Activated T-helper 1 cell treated with anti-CD3 and anti-CD28 coated beads, Interleukin-12 subunit alpha, Interleukin-12 subunit beta, Interleukin-2, Interleukin-4 antibody, amounts not matched to agents 30 ng/mL and 10 ng/mL and 1 ng/mL, durations not matched to agents 14 hours and 24 hours and 36 hours (primary cell): ENCODE measurements at regions not wholly inside any gene's neighbourhood (a gene's known extent, or its start where the extent isn't known, plus 50 kb on each side); places are given as distances from the start of the nearest gene placed in this dataset.

Experiments
- DNase-seq: peaks from one replicate; pipeline ENCODE4 v3.0.0; 2021; ENCODE audit warnings: low spot score
- H3K27ac Mint-ChIP-seq: one replicate; pipeline ENCODE4 v1.8.0; 2021; ENCODE audit warnings: mild to moderate bottlenecking, mixed read lengths
- H3K27me3 Mint-ChIP-seq: one replicate; pipeline ENCODE4 v1.8.0; 2022; ENCODE audit warnings: mild to moderate bottlenecking, moderate library complexity, mixed read lengths; ENCODE audit not compliant: insufficient read depth
- H3K36me3 Mint-ChIP-seq: one replicate; pipeline ENCODE4 v1.8.0; 2021; ENCODE audit warnings: low read depth, mixed read lengths
- H3K4me1 Mint-ChIP-seq: one replicate; pipeline ENCODE4 v1.8.0; 2021; ENCODE audit warnings: low read depth, mixed read lengths
- H3K4me3 Mint-ChIP-seq: one replicate; pipeline ENCODE4 v1.8.0; 2021; ENCODE audit warnings: mild to moderate bottlenecking, moderate library complexity, mixed read lengths
- H3K9me3 Mint-ChIP-seq: one replicate; pipeline ENCODE4 v1.8.0; 2021; ENCODE audit warnings: mixed read lengths
- intact Hi-C: fragments of 100-400 bp; cut with micrococcal nuclease; formaldehyde crosslinking; loops from one replicate; pipeline ENCODE4 v1.15.1; 2024

- no peaks in the 10 kb centered on the region for H3K4me1 Mint-ChIP-seq
- H3K9me3 Mint-ChIP-seq, result peaks cover 11% of the 10 kb centered on the region
- no peaks in the 10 kb centered on the region for H3K27me3 Mint-ChIP-seq
- H3K27ac Mint-ChIP-seq, result no peak overlapping the region
- H3K36me3 Mint-ChIP-seq, result no peaks in the 10 kb centered on the region
- H3K4me3 Mint-ChIP-seq, result no peak overlapping the region
- DNase-seq, result no peak
- intact Hi-C loops, result no loop called here
These were observed 270.0 kb upstream of the PABPC4L start for GRCh38 chr4:134471569-134471968.

GRCh38 chr4:134470544-134470943, 269.0 kb upstream of the PABPC4L start:
- Mint-ChIP-seq H3K4me1 (no peaks in the 10 kb centered on the region), H3K4me3 (no peak overlapping the region), H3K36me3 (no peaks in the 10 kb centered on the region), H3K9me3 (peaks cover 7% of the 10 kb centered on the region), H3K27me3 (no peaks in the 10 kb centered on the region), H3K27ac (no peak overlapping the region)
- DNase-seq, result no peak
- intact Hi-C loops, result no loop called here

- H3K27me3 Mint-ChIP-seq, result no peaks in the 10 kb centered on the region
- H3K4me3 Mint-ChIP-seq, result no peak overlapping the region
- H3K36me3 Mint-ChIP-seq, result no peaks in the 10 kb centered on the region
- no peaks in the 10 kb centered on the region for H3K4me1 Mint-ChIP-seq
- peaks cover 3% of the 10 kb centered on the region for H3K9me3 Mint-ChIP-seq
- intact Hi-C loops, result no loop called here
- DNase-seq, result no peak
- H3K27ac Mint-ChIP-seq, result no peak overlapping the region
These were observed 263.8 kb upstream of the PABPC4L start for GRCh38 chr4:134465417-134465816.

GRCh38 chr4:134463771-134464170, 262.2 kb upstream of the PABPC4L start:
- Mint-ChIP-seq H3K9me3 (peaks cover 3% of the 10 kb centered on the region), H3K36me3 (no peaks in the 10 kb centered on the region), H3K4me1 (no peaks in the 10 kb centered on the region), H3K27ac (no peak overlapping the region), H3K27me3 (no peaks in the 10 kb centered on the region), H3K4me3 (no peak overlapping the region)
- no peak for DNase-seq
- intact Hi-C loops, result no loop called here

GRCh38 chr4:134426821-134427220, 225.2 kb upstream of the PABPC4L start:
- Mint-ChIP-seq H3K36me3 (no peaks in the 10 kb centered on the region), H3K4me3 (no peak overlapping the region), H3K27me3 (no peaks in the 10 kb centered on the region), H3K27ac (no peak overlapping the region), H3K9me3 (peaks cover under 1% of the 10 kb centered on the region), H3K4me1 (no peaks in the 10 kb centered on the region)
- intact Hi-C loops, result no loop called here
- no peak for DNase-seq

GRCh38 chr4:134425756-134426155, 224.2 kb upstream of the PABPC4L start:
- Mint-ChIP-seq H3K9me3 (no peaks in the 10 kb centered on the region), H3K27ac (no peak overlapping the region), H3K4me3 (no peak overlapping the region), H3K27me3 (no peaks in the 10 kb centered on the region), H3K4me1 (no peaks in the 10 kb centered on the region), H3K36me3 (no peaks in the 10 kb centered on the region)
- no peak for DNase-seq
- intact Hi-C loops, result no loop called here

- intact Hi-C loops, result no loop called here
- no peak for DNase-seq
- H3K4me1 Mint-ChIP-seq, result no peaks in the 10 kb centered on the region
These were observed 221.2 kb upstream of the PABPC4L start for GRCh38 chr4:134422776-134423175.

GRCh38 chr4:134421734-134422133, 220.1 kb upstream of the PABPC4L start:
- Mint-ChIP-seq H3K27ac (no peak overlapping the region), H3K9me3 (no peaks in the 10 kb centered on the region), H3K36me3 (no peaks in the 10 kb centered on the region), H3K4me1 (no peaks in the 10 kb centered on the region), H3K27me3 (no peaks in the 10 kb centered on the region), H3K4me3 (no peak overlapping the region)
- intact Hi-C loops, result no loop called here
- DNase-seq, result no peak

More at GRCh38 chr4:134422776-134423175, 221.2 kb upstream of the PABPC4L start:
- no peak overlapping the region for H3K27ac Mint-ChIP-seq
- no peaks in the 10 kb centered on the region for H3K36me3 Mint-ChIP-seq
- H3K9me3 Mint-ChIP-seq, result no peaks in the 10 kb centered on the region
- H3K27me3 Mint-ChIP-seq, result no peaks in the 10 kb centered on the region
- H3K4me3 Mint-ChIP-seq, result no peak overlapping the region

- Mint-ChIP-seq H3K4me3 (no peak overlapping the region), H3K27me3 (no peaks in the 10 kb centered on the region), H3K9me3 (no peaks in the 10 kb centered on the region), H3K36me3 (no peaks in the 10 kb centered on the region), H3K27ac (no peak overlapping the region), H3K4me1 (no peaks in the 10 kb centered on the region)
- DNase-seq, result no peak
- intact Hi-C loops, result no loop called here
These were observed 207.3 kb upstream of the PABPC4L start for GRCh38 chr4:134408897-134409296.

- Mint-ChIP-seq H3K9me3 (peaks cover 4% of the 10 kb centered on the region), H3K4me3 (no peak overlapping the region), H3K27me3 (no peaks in the 10 kb centered on the region), H3K36me3 (no peaks in the 10 kb centered on the region), H3K4me1 (no peaks in the 10 kb centered on the region), H3K27ac (no peak overlapping the region)
- intact Hi-C loops, result no loop called here
- DNase-seq, result no peak
These were observed 200.2 kb upstream of the PABPC4L start for GRCh38 chr4:134401798-134402197.

GRCh38 chr4:134393592-134393991, 192.0 kb upstream of the PABPC4L start:
- no peak for DNase-seq
- Mint-ChIP-seq H3K36me3 (no peaks in the 10 kb centered on the region), H3K27ac (no peak overlapping the region), H3K27me3 (no peaks in the 10 kb centered on the region), H3K4me3 (no peak overlapping the region), H3K4me1 (no peaks in the 10 kb centered on the region), H3K9me3 (peaks cover 4% of the 10 kb centered on the region)
- intact Hi-C loops, result no loop called here

GRCh38 chr4:134390319-134390718, 188.7 kb upstream of the PABPC4L start:
- H3K9me3 Mint-ChIP-seq, result no peaks in the 10 kb centered on the region
- H3K36me3 Mint-ChIP-seq, result no peaks in the 10 kb centered on the region
- H3K4me1 Mint-ChIP-seq, result no peaks in the 10 kb centered on the region
- no peak for DNase-seq
- intact Hi-C loops, result no loop called here
- H3K27ac Mint-ChIP-seq, result no peak overlapping the region
- no peaks in the 10 kb centered on the region for H3K27me3 Mint-ChIP-seq
- H3K4me3 Mint-ChIP-seq, result no peak overlapping the region

- H3K4me3 Mint-ChIP-seq, result no peak overlapping the region
- no peaks in the 10 kb centered on the region for H3K36me3 Mint-ChIP-seq
- H3K9me3 Mint-ChIP-seq, result no peaks in the 10 kb centered on the region
- no peaks in the 10 kb centered on the region for H3K4me1 Mint-ChIP-seq
- no peak overlapping the region for H3K27ac Mint-ChIP-seq
- intact Hi-C loops, result no loop called here
- no peak for DNase-seq
- H3K27me3 Mint-ChIP-seq, result no peaks in the 10 kb centered on the region
These were observed 186.8 kb upstream of the PABPC4L start for GRCh38 chr4:134388351-134388750.

- no peaks in the 10 kb centered on the region for H3K4me1 Mint-ChIP-seq
- no peaks in the 10 kb centered on the region for H3K9me3 Mint-ChIP-seq
- intact Hi-C loops, result no loop called here
- DNase-seq, result no peak
- no peaks in the 10 kb centered on the region for H3K27me3 Mint-ChIP-seq
- no peaks in the 10 kb centered on the region for H3K36me3 Mint-ChIP-seq
- H3K27ac Mint-ChIP-seq, result no peak overlapping the region
- no peak overlapping the region for H3K4me3 Mint-ChIP-seq
These were observed 181.1 kb upstream of the PABPC4L start for GRCh38 chr4:134382478-134383227.
